ENCODE measurements at regions not wholly inside any gene's neighbourhood (a gene's known extent, or its start where the extent isn't known, plus 50 kb on each side); places are given as distances from the start of the nearest gene placed in this dataset.

DNA sequence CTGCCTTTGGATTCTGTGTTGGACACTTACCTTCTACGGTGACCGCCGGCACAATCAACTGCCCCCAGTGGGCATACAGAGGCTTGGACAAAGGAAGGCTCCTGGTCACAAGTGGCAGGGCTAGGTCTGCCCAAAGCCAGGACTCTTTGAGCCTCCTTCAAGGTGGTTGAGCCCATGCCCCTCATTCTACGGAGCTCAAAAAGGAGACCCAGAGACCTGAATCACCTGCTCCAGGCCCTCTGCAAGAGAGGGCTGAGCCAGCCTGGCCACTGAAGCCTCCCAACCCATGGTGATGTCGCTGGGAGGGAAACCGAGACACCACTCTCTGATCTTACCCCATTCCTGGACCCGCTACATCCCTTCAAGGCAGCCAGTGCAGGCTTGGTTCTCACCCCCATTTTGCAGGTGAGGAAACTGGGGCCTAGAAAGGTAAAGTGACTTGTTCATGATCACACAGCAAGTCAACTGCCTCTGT, 87.9 kb downstream of the INHBB start:
- no peak overlapping the region for H3K4me3 ChIP-seq
- intact Hi-C loops (cut with DNase I): no loop called here
- 98% methylated on average over 7 of the region's 7 CpGs for WGBS

GRCh38 chr2:120434492-120435308, 88.8 kb downstream of the INHBB start:
- no peak for DNase-seq (ENCODE audit: low spot score)
- H3K27ac ChIP-seq: no peak overlapping the region
- no peaks in the 10 kb centered on the region for H3K36me3 ChIP-seq
- 86% methylated on average over 22 of the region's 22 CpGs for WGBS
- H3K27me3 ChIP-seq (replicated peaks; ENCODE audit: insufficient read depth): no peaks in the 10 kb centered on the region
- H3K4me3 ChIP-seq: no peak overlapping the region
- no peaks in the 10 kb centered on the region for H3K9me3 ChIP-seq
- no peak for TF ChIP-seq POLR2A (IDR thresholded peaks at IDR 0.05)
- TF ChIP-seq POLR2AphosphoS5 (IDR thresholded peaks at IDR 0.05): no peak
- intact Hi-C loops (cut with DNase I): no loop called here
- no peaks in the 10 kb centered on the region for H3K4me1 ChIP-seq (replicated peaks)

More for the DNA sequence above, 87.9 kb downstream of the INHBB start:
- Histone ChIP-seq H3K27me3 (replicated peaks; ENCODE audit: insufficient read depth) (no peaks in the 10 kb centered on the region), H3K9me3 (no peaks in the 10 kb centered on the region), H3K4me1 (replicated peaks) (no peaks in the 10 kb centered on the region), H3K36me3 (no peaks in the 10 kb centered on the region), H3K27ac (no peak overlapping the region)
- no peak for TF ChIP-seq CTCF (IDR thresholded peaks at IDR 0.05)
- no peak for TF ChIP-seq POLR2AphosphoS5 (IDR thresholded peaks at IDR 0.05)
- no peak for TF ChIP-seq POLR2A (IDR thresholded peaks at IDR 0.05)
- no peak for DNase-seq (ENCODE audit: low spot score)

- H3K27ac ChIP-seq: no peak overlapping the region
- intact Hi-C loops (cut with DNase I): no loop called here
- DNase-seq (ENCODE audit: low spot score): no peak
- no peaks in the 10 kb centered on the region for H3K36me3 ChIP-seq
- no peak for TF ChIP-seq POLR2AphosphoS5 (IDR thresholded peaks at IDR 0.05)
- no peak for TF ChIP-seq POLR2A (IDR thresholded peaks at IDR 0.05)
- no peak for TF ChIP-seq CTCF (IDR thresholded peaks at IDR 0.05)
- 96% methylated on average over 11 of the region's 11 CpGs for WGBS
- H3K9me3 ChIP-seq: no peaks in the 10 kb centered on the region
- no peak overlapping the region for H3K4me3 ChIP-seq
- no peaks in the 10 kb centered on the region for H3K4me1 ChIP-seq (replicated peaks)
- H3K27me3 ChIP-seq (replicated peaks; ENCODE audit: insufficient read depth): no peaks in the 10 kb centered on the region
Observed at GRCh38 chr2:120435671-120436459, 89.9 kb downstream of the INHBB start.

GRCh38 chr2:120436460-120436739, 90.5 kb downstream of the INHBB start:
- Histone ChIP-seq H3K4me1 (replicated peaks) (no peaks in the 10 kb centered on the region), H3K4me3 (no peak overlapping the region), H3K36me3 (no peaks in the 10 kb centered on the region), H3K9me3 (no peaks in the 10 kb centered on the region), H3K27me3 (replicated peaks; ENCODE audit: insufficient read depth) (no peaks in the 10 kb centered on the region), H3K27ac (no peak overlapping the region)
- TF ChIP-seq CTCF (IDR thresholded peaks at IDR 0.05) (no peak), POLR2AphosphoS5 (IDR thresholded peaks at IDR 0.05) (no peak), POLR2A (IDR thresholded peaks at IDR 0.05) (no peak)
- 100% methylated on average over 1 of the region's 1 CpG for WGBS
- DNase-seq (ENCODE audit: low spot score): no peak
- intact Hi-C loops (cut with DNase I): no loop called here

DNA sequence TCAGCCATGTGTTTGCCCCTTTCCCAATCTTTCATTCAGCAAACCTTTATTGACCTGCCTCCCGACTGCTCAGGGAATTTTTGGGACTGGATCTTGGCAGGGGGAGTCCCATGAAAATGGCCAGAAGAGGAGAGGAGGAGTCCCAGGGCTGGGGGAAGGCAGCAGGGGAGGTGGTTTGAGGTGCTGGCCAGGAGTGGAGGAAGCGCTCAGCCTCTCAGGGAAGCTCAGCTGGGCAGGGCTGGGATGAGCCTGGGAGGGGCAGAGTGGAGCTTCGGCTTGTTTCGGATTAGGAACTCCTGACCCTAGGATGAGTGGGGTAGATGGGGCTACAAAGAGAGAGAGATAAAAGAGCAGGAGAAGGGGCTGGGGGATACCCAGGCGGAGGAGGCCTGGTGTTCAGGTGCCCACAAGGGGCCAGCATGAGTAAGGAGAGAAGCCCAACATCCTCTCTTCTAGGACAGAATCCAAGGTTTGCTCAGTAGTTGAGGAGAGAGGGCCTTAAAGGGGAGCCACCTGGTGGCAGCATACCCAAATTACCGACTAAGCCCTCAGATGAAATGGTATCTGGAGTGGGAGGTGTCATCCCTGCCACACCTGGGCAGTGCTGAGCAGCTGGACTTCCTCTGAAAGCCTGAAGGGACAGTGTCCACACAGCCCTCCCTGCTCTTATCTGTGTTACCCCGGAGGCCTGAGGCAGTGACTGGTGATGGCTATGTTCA, 91.1 kb downstream of the INHBB start:
- WGBS: 81% methylated on average over 7 of the region's 7 CpGs
- Histone ChIP-seq H3K36me3 (no peaks in the 10 kb centered on the region), H3K27ac (no peak overlapping the region), H3K9me3 (no peaks in the 10 kb centered on the region), H3K27me3 (replicated peaks; ENCODE audit: insufficient read depth) (no peaks in the 10 kb centered on the region), H3K4me1 (replicated peaks) (peaks cover 4% of the 10 kb centered on the region), H3K4me3 (no peak overlapping the region)
- intact Hi-C loops (cut with DNase I): no loop called here
- peak; percentile 47 for TF ChIP-seq POLR2AphosphoS5 (IDR thresholded peaks at IDR 0.05)
- TF ChIP-seq CTCF (IDR thresholded peaks at IDR 0.05): peak in 3 of 4 experiments; percentile 48 to 75 (median 57)
- TF ChIP-seq POLR2A (IDR thresholded peaks at IDR 0.05): no peak
- peak; percentile 57 for DNase-seq (ENCODE audit: low spot score)
